RPMI8226 (cell line): ENCODE measurements at regions not wholly inside any gene's neighbourhood (a gene's known extent, or its start where the extent isn't known, plus 50 kb on each side); places are given as distances from the start of the nearest gene placed in this dataset.
"Not testable (repeated sequence)": the region's sequence is repeated elsewhere in the genome, so short reads cannot be mapped to it uniquely, and the experiment has no call there.

Source experiments
- DNase-seq: peaks from one replicate; pipeline ENCODE4 v3.0.0-alpha.2; 2015

GRCh38 chr1:168490306-168490705, 53.5 kb downstream of the XCL2 start:
- DNase-seq = no peak

GRCh38 chr1:168488138-168488537, 55.7 kb downstream of the XCL2 start:
- DNase-seq = peak; percentile 56

- DNase-seq = not testable (repeated sequence)
Observed at GRCh38 chr1:168486820-168487219, 57.0 kb downstream of the XCL2 start.

DNA sequence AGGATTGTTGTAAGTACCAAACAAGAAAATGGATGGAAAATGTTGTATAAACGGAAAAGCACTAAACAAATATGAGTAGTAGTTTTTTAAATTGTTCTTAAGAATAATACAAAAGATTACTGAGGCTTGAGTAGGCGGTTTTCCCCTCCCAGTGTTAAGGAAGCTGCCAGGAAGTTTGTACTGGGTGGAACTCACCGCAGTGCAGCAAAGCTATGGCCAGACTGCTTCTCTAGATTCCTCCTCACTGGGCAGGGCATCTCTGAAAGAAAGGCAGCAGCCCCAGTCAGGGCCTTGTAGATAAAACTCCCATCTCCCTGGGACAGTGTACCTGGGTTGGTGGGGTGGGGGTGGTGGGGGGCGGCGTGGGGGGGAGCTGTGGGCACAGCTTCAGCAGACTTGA, 58.7 kb downstream of the XCL2 start:
- DNase-seq = no peak

DNA sequence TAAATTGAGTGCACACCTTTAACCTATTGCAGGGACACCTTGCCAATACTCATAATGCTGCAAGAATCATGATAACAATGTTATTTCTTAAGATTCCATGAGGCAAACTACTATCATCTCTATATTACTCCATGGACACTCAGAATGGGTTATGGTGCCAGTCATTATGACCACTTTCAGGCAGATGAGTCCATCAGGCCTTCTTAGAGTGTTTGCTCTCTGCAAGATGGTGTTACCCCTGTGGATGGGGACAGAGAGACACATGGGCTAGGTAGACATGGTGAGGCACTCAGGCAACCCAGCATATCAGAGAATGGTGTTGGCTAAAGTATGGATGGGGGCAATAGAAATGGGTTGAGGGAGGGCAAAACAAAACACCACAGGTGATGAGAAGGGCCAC, 59.7 kb downstream of the XCL2 start:
- DNase-seq = no peak

DNA sequence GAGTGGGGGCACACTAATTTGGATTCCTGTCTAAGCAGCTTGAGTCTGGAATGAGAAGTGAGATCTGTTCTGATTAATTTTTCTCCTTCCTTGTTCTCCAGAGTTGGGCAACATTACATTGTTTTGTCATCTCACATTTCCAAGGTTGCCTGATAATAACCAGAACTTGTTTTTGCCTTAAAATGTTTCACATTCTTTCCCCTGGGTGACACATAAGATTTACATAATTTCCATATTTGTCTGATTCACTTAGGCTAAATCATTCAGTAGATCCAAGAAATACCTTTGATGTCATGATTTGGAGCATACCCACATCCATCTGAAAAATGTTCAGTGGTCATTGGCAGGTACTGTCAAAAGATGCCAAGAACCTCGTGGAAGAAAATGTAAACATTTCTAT, 60.3 kb downstream of the XCL2 start:
- DNase-seq = no peak

- DNase-seq = no peak
Observed at GRCh38 chr1:168482106-168482505, 61.7 kb downstream of the XCL2 start.

DNA sequence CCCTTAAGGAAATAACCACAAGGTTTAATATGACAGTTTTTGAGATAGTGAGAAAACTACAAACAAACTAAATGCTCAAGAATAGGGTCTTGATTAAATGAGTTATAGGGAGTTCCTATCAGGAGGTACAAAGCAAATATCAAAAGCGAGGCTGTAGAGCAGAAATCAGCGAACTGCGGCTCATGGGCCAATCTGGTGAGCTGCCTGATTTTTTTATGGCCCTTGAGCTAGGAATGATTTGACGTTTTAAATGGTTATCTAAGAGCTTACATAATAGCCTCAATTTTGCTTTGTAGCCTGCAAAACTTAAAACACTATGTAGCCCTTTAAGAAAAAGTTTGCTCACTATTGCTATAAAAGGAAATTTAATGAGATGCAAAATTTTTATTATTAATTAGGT, 62.2 kb downstream of the XCL2 start:
- DNase-seq = no peak

GRCh38 chr1:168480997-168481396, 62.8 kb downstream of the XCL2 start:
- DNase-seq = no peak

- DNase-seq = no peak
Observed at GRCh38 chr1:168477792-168478191, 66.0 kb downstream of the XCL2 start.

DNA sequence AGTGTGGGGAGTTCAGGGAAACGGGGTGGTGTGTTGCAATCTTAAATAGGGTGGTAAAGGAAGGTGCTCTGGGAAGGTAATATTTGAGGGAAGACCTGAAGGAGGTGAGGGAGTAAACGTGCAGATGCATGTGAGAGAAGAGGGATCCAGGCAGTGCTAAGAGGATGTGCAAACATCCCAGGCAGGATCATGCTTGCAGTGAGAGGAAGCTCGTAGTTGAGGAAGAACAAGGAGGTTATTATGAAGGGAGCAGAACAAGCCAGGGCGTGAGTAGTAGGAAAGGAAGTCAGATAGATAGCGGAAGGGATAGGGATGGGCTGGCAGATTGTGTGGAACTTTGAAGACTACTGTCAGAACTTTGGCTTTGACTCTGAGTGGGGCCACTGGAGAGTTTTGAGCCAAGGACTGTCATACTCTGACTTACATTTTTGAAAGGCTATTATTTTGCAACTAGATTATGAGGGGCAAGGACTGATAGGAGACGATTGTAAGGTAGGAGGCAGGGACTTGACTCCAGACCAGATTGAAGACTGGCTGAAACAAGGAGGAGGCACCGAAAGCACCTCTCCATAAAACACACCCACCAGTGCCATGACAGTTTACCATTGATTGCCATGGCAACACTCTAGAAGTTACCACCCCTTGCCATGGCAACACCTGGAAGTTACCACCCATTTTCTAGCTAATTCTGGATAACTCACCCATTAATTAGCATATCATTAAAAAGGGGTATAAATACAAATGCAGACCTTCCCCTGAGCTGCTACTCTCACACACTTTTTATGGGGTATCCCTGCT, 67.0 kb downstream of the XCL2 start:
- no peak for DNase-seq

DNA sequence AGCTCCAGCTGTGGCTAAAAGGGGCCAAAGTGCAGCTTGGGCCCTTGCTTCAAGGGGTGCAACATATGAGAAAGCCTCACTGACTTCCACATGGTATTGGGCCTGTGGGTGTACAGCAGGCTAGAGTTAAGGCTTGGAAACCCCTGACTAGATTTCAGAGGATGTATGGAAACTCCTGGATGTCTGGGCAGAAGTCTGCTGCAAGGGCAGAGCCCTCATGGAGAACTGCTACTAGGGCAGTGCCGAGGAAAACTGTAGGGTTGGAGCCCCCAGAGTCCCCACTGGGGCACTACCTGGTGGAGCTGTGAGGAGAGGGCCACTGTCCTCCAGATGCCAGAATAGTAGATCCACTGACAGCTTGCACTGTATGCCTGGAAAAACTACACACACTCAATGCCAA, 69.5 kb downstream of the XCL2 start:
- DNase-seq = no peak

DNA sequence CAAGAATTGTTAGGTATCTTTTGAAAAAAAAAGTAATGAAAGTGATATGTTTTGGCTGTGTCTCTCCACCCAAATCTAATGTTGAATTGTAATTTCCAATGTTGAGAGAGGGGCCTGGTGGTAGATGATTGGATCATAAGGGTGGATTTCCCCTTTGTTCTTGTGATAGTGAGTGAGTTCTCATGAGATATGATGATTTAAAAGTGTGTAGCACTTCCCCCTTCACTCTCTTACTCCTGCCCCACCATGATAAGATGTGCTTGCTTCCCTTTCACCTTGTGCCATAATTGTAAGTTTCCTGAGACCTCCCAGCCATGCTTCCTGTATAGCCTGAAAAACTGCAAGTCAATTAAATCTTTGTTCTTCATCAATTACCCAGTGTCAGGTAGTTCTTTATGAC, 70.7 kb downstream of the XCL2 start:
- DNase-seq = no peak

DNA sequence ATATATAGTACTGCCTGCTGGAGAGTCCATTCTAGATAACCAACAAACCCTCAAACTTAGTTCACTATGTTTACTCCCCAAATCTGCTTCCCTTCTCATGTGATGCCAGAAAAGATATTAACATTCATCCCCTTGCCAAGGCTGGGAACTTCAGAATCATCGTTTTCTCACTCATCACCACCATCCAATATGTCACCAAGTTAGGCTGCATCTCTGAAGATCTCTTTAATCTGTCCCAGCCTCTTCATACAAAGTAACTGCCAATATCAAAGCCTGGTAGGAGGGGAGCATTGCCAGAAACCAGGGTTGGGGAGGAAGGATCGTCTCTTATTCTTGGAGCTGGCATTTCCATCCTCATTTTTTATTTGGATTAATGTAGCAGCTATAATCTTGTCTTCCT, 71.6 kb downstream of the XCL2 start:
- DNase-seq = no peak

DNA sequence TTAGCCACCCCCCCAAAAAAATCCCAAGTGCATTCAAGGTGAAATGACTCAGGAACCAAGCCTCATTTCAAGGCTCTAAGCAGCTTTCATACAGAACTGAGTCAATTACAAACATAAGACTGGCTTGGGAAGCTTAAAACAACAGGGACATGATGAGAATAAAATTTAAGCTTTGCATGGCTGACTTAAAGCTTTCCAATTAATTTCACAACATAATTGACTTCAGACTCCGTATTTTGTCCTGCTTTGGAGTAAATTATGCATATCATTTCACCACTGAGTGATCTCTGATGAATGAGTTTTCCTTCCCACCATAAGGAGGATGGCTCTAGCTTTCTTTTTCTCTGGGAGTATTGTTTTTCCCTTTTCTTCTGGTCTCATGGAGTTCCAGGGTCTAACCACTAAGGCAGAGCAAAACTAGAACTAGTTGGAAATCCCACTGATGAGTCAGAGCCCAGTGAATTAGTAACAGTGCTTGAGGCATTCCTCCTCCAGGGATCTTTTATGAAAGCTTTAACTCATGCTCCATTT, 72.8 kb downstream of the XCL2 start:
- no peak for DNase-seq

- DNase-seq = no peak
Observed at GRCh38 chr1:168469690-168470089, 74.1 kb downstream of the XCL2 start.

DNA sequence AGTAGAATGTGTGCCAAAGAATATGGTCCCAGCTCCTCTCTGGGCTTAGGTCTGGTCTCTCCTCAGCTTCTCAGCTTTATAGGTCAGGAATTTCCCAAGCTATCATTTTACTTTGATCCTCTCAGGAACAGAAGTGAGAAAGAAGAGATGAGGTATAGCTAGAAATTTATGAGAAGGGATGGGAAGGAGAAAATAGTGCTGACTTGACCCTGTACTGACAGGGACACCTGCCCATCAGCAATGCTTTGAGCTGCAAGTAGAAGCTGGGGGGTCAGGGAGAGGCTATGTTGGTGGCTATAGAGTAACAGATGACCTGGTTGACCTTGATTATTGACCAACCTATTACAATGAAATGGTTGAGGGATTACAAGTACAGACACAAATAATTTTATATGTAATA, 75.0 kb downstream of the XCL2 start:
- DNase-seq = no peak

GRCh38 chr1:168468042-168468809, 75.6 kb downstream of the XCL2 start:
- DNase-seq = no peak

DNA sequence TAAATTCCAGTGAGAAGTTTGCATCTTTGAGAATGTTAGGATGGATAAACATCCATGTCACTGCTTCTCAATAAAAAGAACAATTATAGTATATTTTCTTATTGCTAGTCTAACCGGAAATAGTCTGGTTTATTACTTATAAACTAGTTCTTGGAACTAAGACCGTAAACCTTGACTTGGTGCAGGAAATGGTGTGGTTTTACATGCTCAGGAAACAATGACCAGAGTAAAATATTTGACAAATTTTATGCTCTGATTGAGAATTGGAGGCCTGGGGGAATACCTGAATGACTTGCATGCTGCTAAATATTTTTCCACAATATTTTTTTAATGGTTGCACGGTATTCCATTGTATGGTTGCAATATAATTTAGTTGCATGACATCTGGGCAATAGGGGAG, 76.3 kb downstream of the XCL2 start:
- no peak for DNase-seq

DNA sequence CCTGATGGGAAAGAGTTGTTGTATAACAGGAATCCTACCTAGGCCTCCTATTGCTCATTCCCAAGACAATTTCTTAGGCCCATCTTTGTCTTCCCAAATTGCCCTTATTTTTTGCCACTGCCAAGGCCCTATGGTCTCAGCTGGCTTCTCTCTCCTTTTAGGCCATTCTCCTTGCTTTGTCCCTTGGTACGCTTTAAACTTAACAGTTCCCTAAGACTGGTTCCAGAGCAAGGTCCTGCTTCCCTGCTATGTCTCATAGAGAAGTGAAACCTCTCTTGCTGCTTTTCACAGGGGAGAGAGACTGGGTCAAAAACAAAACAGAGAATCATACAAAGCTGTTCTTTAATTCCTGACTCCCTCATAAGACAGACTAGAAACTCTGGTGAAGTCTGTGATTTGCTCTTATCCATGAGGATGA, 77.1 kb downstream of the XCL2 start:
- DNase-seq = peak; percentile 75

DNA sequence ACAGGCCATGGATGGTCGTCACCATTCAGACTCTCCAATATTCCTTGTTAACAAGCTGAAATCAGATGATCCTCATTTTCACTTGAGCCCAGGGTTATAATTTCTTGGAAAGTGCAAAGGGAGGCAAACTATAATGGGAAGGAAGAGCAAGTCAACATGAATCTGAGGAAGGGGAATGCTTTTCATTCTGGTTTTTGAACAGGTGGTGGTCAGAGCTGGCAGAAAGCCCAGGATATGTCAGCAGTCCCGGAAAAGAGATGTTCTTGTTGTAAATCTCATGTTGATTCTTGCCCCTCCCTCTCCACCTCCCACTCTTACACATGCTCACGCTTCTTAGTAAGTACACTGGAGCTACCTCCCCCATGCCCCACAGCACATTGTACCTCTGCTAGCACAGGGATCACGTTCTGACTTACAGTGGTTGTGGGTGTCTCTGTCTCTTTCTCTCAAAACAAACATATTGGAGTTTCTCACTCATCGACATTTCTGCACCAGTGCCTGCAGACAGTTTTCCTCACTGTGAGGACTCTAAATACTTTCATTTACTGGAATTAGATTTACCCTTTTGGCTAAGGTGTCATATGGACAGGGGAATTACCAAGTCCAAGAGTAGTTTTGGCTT, 77.6 kb downstream of the XCL2 start:
- peak; percentile 95 for DNase-seq

- not testable (repeated sequence) for DNase-seq
Observed at GRCh38 chr1:168461108-168461507, 82.7 kb downstream of the XCL2 start.

GRCh38 chr1:168457296-168457695, 86.5 kb downstream of the XCL2 start:
- DNase-seq = not testable (repeated sequence)

DNA sequence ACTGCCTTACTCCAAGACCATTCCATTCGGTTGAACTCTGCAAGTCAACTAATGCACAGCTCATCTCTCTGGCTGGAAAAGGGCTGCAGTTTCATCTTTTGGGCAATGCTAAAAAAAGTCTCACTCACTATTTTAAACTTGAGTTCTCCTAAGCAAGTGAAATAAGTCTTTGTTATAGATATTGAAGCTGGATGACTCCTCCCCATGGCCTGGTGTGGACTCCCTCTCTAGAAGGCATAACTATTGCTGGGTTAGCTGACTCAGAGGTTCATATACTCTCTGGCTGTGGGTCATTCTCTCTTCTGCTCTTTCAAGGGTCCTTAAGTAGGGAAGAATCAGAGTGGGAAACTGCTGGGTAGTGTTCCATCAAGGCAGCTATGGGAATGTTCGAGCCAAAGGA, 88.0 kb downstream of the XCL2 start:
- no peak for DNase-seq
